ENCODE measurements at regions not wholly inside any gene's neighbourhood (a gene's known extent, or its start where the extent isn't known, plus 50 kb on each side); places are given as distances from the start of the nearest gene placed in this dataset.
"Not testable (repeated sequence)": the region's sequence is repeated elsewhere in the genome, so short reads cannot be mapped to it uniquely, and the experiment has no call there.

GRCh38 chr17:13865650-13866049 lies 203.7 kb upstream of the COX10 start:
- no peak for DNase-seq (ENCODE audit: low read depth)

DNA sequence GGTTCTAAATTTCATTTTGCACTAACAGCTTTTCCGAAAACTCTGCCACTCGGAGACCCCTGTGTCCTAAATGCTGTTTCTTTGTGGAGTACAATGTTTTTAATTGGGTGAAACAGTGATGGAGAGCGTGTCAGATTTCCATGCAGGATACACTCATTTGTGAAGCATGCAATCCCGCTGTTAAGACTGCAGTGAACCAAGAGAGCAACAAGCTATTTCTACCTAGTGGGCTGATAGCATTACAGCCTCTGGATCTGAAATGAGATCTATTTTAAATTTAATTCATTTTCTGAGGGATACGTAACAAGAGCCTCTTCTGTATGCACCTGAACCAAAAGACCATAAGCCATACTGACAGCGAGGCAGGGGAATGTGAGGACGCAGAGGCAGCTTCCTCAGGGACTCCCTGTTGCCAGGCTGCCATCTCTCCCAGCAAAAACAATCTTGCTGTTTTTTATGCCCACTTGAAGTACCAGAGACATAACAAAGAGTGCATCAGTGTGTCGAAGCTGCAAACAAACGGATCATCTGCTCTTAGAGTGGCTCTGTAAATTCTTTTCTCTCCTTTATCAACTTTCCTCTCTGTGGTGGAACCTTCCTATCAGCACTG lies 199.9 kb upstream of the COX10 start:
- no peak for DNase-seq (ENCODE audit: low read depth)

DNA sequence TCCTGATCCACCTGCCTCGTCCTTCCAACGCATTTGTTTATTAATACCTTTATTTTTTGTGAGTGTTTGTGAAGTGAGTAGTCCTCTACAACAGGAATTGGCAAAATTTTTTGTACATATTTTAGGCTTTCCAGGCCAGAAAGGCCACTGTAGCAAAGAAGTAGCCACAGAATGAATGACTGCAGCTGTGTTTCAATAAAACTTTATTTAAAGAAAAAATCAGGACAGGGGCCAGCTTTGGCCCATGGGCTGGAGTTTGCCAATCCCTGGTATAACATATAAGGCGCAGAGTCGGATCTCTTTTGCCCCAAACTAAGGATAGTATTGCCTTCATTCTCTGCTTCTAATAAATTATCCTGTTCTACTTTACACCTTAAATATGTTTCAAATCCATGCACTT lies 198.0 kb upstream of the COX10 start:
- no peak for DNase-seq (ENCODE audit: low read depth)

GRCh38 chr17:13874134-13874533 lies 195.2 kb upstream of the COX10 start:
- DNase-seq (ENCODE audit: low read depth) = no peak

DNA sequence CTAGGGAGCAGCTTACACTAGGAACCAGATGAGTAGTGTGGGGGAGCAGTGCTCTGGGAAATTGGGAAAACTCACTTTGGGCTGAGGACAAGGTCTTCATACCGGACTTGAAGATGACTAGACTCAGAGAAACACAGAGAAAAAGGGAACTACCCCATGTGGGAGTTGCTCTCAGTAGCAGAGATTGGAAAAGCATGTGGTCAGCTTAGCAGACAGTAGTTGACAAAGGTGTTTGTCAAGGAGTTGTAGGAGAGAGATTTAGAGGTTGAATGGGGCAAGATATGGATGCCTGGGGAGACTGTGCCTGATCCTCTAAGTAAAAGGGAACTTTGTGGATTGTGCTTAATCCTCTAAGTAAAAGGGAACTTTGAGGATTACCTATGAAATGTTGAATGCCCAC lies 194.5 kb upstream of the COX10 start:
- no peak for DNase-seq (ENCODE audit: low read depth)

- DNase-seq (ENCODE audit: low read depth) = no peak
Measured at GRCh38 chr17:13879961-13880466, 189.3 kb upstream of the COX10 start.

DNA sequence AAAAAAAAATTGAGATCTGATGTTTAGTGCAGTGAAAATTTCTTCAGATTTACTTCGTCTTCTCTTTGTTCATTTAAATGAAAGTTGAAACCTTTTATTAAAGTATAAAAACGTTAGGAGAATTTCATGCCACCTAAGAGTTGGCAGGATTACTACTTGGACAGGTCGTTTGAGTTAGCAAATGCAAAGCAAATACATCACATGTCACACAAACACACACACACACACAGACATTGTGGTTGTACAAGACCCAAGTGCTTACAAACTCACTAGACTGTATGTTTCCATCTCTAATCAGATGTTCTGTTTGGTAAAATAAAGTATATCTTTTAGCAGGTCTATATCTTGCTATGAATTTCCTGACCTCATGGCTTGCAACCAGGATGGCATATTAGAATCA lies 185.6 kb upstream of the COX10 start:
- no peak for DNase-seq (ENCODE audit: low read depth)

DNA sequence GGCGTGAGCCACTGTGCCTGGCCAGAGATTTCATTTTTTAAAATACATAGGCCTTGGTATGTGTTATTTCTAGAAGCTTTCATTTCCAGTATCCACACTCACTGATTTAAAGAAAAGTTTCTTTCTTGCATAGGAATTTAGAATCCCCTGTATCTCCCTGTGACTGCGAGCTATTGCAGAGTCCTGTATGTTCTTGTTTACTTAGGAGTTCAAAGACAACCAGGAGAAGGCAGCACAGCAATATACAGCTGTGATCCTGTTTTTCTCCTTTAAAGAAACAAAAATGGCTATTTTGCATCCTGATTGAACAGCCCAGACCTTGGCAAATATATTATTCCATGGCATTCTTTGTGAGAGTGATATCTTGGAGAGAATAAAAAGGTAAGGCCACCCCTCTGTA lies 185.0 kb upstream of the COX10 start:
- no peak for DNase-seq (ENCODE audit: low read depth)

- no peak for DNase-seq (ENCODE audit: low read depth)
Measured at GRCh38 chr17:13885550-13885949, 183.8 kb upstream of the COX10 start.

- DNase-seq (ENCODE audit: low read depth) = peak; percentile 9
Measured at GRCh38 chr17:13885953-13886889, 183.1 kb upstream of the COX10 start.

GRCh38 chr17:13888056-13888609 lies 181.2 kb upstream of the COX10 start:
- peak; percentile 15 for DNase-seq (ENCODE audit: low read depth)

- DNase-seq (ENCODE audit: low read depth) = not testable (repeated sequence)
Measured at GRCh38 chr17:13908971-13909370, 160.3 kb upstream of the COX10 start.

DNA sequence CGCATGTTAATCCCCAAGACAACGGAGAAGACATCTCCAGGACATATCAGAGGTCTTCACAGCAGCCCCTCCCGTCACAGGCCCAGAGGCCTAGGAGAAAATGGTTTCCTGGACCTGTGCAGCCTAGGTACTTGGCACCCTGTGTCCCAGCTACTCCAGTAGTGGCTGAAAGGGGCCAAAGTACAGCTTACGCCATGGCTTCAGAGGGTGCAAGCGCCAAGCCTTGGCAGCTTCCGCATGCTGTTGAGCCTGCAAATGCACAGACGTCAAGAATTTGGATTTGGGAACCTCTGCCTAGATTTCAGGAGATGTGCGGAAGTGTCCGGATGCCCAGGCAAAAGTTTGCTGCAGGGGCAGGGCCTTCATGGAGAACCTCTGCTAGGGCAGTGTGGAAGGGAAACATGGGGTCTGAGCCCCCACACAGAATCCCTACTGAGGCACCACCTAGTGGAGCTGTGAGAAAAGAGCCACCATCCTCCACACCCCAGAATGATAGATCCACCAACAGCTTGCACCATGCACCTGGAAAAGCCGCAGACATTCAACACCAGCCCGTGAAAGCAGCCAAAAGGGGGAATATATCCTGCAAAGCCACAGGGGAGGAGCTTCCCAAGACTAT lies 159.3 kb upstream of the COX10 start:
- DNase-seq (ENCODE audit: low read depth) = no peak

DNA sequence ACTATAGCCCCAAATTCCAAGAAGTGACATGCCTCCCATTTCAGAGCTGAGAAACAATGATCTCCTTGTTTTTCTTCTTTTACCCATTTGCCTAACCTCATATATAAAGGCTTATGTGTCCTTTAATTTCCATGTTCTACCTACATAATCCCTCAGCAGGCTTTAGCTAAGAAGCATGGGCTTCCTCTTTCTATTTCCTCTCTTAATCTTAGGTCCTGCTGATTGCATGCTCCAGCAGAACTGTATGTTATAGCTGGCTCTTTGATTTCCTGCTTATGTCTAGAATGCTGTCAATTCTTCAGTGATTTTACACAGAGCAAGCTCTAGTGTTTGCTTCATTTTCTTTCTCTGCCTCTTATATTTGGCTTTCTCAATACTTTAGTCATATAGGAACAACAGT lies 151.7 kb upstream of the COX10 start:
- no peak for DNase-seq (ENCODE audit: low read depth)

- DNase-seq (ENCODE audit: low read depth) = no peak
Measured at GRCh38 chr17:13918247-13918646, 151.1 kb upstream of the COX10 start.

DNA sequence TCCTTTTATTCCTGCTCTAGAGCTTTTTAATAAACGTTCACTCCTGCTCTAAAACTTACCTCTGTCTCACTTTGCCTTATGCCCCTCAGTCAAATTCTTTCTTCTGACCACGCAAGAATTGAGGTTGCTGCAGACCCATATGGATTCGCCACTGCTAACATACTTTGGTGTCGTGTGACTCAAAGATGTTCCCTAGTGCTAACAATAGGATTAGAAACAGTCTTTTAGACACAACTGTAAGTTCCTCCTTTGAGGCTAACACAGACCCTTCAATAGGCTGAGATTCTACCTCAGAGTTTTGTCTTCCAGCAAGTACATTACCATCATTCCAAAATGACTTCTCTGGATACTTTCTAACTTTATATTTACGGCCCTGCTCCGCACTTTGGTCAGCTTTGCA lies 149.5 kb upstream of the COX10 start:
- no peak for DNase-seq (ENCODE audit: low read depth)

DNA sequence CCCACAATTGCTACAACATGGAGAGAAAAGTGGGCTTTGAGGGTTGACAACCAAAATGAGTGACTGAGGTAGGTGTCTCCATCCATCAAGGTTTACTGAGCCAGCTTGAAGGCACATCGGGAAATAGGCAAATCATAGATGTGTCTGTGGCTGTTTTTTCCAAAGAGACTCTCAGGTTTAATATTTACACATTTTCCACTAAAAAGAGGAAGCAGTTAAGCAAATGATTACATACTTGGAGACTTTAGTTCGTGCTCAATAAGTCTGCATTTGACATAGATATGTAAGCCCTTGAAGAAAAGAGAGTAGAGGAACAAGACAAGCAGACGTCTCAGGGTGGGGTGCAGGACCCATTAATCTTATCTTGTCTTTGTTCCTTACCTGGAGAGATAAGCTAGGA lies 148.9 kb upstream of the COX10 start:
- DNase-seq (ENCODE audit: low read depth) = no peak

GRCh38 chr17:13921841-13922776 lies 147.2 kb upstream of the COX10 start:
- no peak for DNase-seq (ENCODE audit: low read depth)

GRCh38 chr17:13922885-13923284 lies 146.4 kb upstream of the COX10 start:
- no peak for DNase-seq (ENCODE audit: low read depth)

- DNase-seq (ENCODE audit: low read depth) = peak; percentile 3
Measured at GRCh38 chr17:13925579-13925978, 143.7 kb upstream of the COX10 start.

DNA sequence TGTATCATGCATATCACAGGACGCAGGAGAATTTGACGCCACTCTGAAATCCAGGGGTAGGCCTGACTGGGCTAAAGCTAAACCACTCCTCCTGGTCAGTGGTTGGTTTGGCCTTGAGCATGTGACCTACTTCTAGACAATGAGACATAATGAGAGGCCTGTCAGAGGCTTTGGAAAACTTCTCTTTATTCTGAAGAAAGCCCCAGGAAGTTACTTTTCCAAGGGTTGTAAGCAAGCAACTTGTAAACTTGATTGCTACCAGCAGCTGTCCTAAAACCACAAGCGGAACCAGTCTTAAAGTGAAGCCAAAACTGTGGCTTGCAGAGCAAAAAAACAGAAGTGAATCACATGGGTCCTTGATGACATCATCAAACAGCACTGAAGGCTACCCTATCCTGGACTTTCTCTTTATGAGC lies 138.2 kb upstream of the COX10 start:
- DNase-seq (ENCODE audit: low read depth) = peak; percentile 71
